GM18867 (cell line): ENCODE measurements at regions not wholly inside any gene's neighbourhood (a gene's known extent, or its start where the extent isn't known, plus 50 kb on each side); places are given as distances from the start of the nearest gene placed in this dataset.
"Not testable (repeated sequence)": the region's sequence is repeated elsewhere in the genome, so short reads cannot be mapped to it uniquely, and the experiment has no call there.

Source experiments
- ATAC-seq: cut with Tn5 transposase; IDR thresholded peaks from one replicate; pipeline ENCODE4 v1.9.1; 2021; ENCODE audit warnings: mild to moderate bottlenecking, moderate library complexity; ENCODE audit not compliant: unreplicated experiment

GRCh38 chrX:123002844-123003243, 181.2 kb upstream of the GRIA3 start:
- not testable (repeated sequence) for ATAC-seq

GRCh38 chrX:123013141-123013540, 170.9 kb upstream of the GRIA3 start:
- ATAC-seq: no peak

GRCh38 chrX:123036401-123036800, 147.7 kb upstream of the GRIA3 start:
- no peak for ATAC-seq

GRCh38 chrX:123049071-123049625, 134.9 kb upstream of the GRIA3 start:
- ATAC-seq: no peak

- ATAC-seq: no peak
Observed at GRCh38 chrX:123060986-123061385, 123.1 kb upstream of the GRIA3 start.

GRCh38 chrX:123064053-123064452, 120.0 kb upstream of the GRIA3 start:
- no peak for ATAC-seq

GRCh38 chrX:123072686-123073385, 111.2 kb upstream of the GRIA3 start:
- no peak for ATAC-seq

GRCh38 chrX:123075947-123076561, 108.0 kb upstream of the GRIA3 start:
- no peak for ATAC-seq

GRCh38 chrX:123077631-123078030, 106.4 kb upstream of the GRIA3 start:
- no peak for ATAC-seq

GRCh38 chrX:123080065-123080464, 104.0 kb upstream of the GRIA3 start:
- no peak for ATAC-seq

- no peak for ATAC-seq
Observed at GRCh38 chrX:123081776-123082175, 102.3 kb upstream of the GRIA3 start.

- no peak for ATAC-seq
Observed at GRCh38 chrX:123083924-123084323, 100.2 kb upstream of the GRIA3 start.

GRCh38 chrX:123084797-123085196, 99.3 kb upstream of the GRIA3 start:
- ATAC-seq: no peak

- ATAC-seq: no peak
Observed at GRCh38 chrX:123085311-123085940, 98.7 kb upstream of the GRIA3 start.

- no peak for ATAC-seq
Observed at GRCh38 chrX:123086768-123087167, 97.3 kb upstream of the GRIA3 start.

- no peak for ATAC-seq
Observed at GRCh38 chrX:123087326-123087725, 96.8 kb upstream of the GRIA3 start.

GRCh38 chrX:123088331-123088730, 95.7 kb upstream of the GRIA3 start:
- ATAC-seq: no peak

- no peak for ATAC-seq
Observed at GRCh38 chrX:123088930-123089329, 95.1 kb upstream of the GRIA3 start.

- ATAC-seq: no peak
Observed at GRCh38 chrX:123093792-123094191, 90.3 kb upstream of the GRIA3 start.

GRCh38 chrX:123108513-123109427, 75.3 kb upstream of the GRIA3 start:
- ATAC-seq: no peak

GRCh38 chrX:123121241-123121640, 62.8 kb upstream of the GRIA3 start:
- no peak for ATAC-seq
